ENCODE measurements at regions not wholly inside any gene's neighbourhood (a gene's known extent, or its start where the extent isn't known, plus 50 kb on each side); places are given as distances from the start of the nearest gene placed in this dataset.
A peak's percentile ranks its signal among the peaks of the same experiment; 100 is the strongest.

DNA sequence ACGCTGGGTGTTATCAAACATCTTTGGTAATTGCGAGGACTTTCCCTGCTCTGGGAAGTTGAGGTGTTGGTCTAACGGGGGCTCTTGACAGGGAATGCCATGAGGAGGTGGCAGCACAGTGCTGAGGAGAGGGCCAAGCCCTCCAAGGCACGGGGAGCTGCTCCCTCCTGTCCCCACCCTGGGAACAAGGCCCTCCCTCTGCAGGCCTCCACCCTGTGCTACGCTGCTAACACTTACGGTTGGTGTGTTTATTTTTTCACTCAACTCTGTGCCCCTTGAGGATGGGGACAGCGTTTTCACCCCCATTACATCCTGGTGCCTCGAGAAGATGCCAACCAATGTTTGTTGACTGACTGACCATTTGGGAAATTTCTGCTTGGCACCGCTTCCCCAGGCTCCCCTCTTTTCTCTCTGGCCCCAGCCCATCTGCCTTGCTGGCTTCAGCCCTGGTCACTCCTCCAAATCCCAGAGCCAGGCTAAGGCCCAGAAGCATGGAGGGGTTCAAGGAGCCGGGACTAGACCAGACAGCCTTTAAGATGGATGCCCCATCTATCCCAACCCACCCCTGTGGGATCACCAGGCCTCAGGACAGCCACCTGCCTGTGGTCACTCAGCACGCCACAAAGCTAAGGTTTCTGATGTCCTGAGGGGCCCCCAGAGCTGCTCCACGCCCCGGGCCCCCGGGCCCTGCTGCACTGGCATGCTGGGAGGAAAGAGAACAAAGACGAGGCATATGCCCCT lies 125.7 kb downstream of the BARX1 start:
- H3K4me3 ChIP-seq (ENCODE audit: low read depth, low read length): no peak overlapping the region
- DNase-seq (ENCODE audit: low read depth): no peak
- TF ChIP-seq, protein P1, sequence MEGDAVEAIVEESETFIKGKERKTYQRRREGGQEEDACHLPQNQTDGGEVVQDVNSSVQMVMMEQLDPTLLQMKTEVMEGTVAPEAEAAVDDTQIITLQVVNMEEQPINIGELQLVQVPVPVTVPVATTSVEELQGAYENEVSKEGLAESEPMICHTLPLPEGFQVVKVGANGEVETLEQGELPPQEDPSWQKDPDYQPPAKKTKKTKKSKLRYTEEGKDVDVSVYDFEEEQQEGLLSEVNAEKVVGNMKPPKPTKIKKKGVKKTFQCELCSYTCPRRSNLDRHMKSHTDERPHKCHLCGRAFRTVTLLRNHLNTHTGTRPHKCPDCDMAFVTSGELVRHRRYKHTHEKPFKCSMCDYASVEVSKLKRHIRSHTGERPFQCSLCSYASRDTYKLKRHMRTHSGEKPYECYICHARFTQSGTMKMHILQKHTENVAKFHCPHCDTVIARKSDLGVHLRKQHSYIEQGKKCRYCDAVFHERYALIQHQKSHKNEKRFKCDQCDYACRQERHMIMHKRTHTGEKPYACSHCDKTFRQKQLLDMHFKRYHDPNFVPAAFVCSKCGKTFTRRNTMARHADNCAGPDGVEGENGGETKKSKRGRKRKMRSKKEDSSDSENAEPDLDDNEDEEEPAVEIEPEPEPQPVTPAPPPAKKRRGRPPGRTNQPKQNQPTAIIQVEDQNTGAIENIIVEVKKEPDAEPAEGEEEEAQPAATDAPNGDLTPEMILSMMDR (IDR thresholded peaks at IDR 0.05; ENCODE audit: insufficient read depth, low read length): no peak

DNA sequence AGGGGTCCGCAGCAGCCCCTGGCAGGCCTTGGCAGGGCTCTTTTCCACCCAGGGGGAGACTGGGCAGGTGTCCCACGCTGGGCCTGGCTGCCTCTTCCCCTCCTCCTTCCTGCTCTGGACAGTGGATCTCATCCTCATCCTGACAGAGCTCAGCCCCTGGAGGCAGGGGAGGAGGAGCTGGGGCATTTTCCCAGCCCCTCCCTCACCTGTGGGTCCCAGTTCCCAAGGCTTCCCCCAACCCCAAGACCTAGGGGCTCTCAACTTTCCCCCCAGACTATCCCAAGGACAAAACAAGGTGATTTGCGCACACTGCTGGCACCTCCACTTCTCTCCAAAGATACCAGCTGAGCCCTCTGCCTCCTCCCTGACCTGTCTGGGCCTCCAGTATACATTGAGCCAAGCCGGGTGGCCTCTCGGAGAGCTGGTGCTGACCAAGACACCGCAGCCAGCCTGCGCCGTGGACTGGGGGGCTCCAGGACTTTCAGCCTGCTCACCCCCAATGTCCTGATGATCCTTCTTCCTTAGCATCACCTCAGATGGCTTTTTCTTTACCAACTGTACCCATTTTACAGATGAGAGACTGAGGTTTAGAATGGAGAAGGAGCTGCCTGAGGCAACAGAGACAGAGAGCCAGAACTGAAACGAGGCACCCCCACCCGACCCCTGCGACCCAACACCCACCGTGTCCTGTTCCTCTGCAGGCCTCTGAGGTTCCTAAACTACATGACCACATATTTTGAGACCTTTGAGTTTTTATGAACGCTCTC lies 126.6 kb downstream of the BARX1 start:
- TF ChIP-seq, protein P1 (IDR thresholded peaks at IDR 0.05; ENCODE audit: insufficient read depth, low read length): no peak
- H3K4me3 ChIP-seq (ENCODE audit: low read depth, low read length): no peak overlapping the region
- no peak for DNase-seq (ENCODE audit: low read depth)

DNA sequence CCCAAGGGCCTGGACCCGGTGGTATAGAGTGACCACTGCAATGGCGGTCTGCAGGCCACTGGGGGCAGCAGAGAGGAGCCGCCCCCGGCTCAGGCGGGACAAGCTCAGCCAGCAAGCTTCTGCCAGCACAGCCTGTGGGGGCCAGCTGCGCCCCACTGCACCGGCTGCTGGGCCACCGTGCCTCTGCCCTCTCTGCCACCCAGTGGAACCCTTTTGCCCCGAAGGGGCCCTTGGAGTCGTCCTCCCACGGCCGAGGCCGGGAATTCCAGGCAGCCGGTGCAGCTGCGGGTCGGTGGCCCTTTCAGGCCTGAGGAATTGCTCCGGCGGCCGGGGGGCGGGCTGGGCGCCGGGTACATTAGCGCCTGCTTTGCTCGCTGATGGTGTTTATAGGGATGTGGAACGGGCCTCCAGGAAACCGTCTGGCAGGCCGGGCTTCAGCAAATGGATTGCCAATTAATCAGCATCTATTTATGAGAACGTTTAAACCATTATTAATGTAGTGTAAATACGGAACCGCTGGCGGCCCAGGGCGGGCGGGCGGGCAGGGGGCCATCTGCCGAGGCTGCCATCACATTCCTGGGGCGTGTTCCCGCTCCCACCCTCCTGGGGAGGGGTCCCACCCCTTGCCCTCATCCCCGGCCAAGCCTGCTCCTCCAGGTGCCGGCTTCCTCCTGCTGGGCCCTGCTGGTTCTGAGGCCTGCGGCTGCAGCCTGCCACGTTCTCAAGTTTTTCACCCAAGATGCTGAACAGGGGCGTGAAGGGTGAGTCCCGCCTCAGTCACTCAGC lies 127.4 kb downstream of the BARX1 start:
- no peak overlapping the region for H3K4me3 ChIP-seq (ENCODE audit: low read depth, low read length)
- TF ChIP-seq, protein P1 (IDR thresholded peaks at IDR 0.05; ENCODE audit: insufficient read depth, low read length): peak; percentile 86
- peak; percentile 29 for DNase-seq (ENCODE audit: low read depth)

DNA sequence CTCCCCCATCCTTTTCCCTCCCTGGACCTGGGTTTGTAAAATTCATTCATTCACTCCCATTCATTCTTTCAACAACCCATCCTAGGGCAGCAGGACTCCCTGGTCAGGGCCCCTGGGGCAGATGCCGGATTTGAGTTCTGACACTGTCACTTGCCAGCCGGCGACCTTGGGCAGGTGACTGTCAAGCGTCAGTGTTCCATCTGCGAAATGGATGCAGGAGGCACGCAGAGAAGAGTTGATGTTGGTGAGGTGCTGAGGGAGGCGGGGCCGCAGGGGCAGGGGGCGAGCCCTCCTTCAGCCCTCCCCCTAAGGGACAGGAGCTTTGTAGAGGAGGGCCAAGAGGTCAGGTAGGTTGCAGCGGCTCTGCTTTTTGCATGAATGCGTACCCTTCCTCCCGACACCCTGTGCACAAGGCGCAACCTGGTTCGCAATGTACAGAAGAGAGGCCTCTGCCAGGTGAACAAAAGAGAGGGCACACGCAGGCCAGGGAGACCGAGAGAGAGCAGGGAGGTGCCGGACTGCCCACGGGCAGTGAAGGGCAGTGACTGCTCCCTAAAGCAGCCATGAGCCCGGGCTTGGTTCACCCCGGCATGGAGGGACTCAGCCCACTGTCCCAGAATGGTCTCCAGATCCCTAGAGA lies 128.1 kb downstream of the BARX1 start:
- H3K4me3 ChIP-seq (ENCODE audit: low read depth, low read length): no peak overlapping the region
- no peak for DNase-seq (ENCODE audit: low read depth)
- TF ChIP-seq, protein P1 (IDR thresholded peaks at IDR 0.05; ENCODE audit: insufficient read depth, low read length): no peak

DNA sequence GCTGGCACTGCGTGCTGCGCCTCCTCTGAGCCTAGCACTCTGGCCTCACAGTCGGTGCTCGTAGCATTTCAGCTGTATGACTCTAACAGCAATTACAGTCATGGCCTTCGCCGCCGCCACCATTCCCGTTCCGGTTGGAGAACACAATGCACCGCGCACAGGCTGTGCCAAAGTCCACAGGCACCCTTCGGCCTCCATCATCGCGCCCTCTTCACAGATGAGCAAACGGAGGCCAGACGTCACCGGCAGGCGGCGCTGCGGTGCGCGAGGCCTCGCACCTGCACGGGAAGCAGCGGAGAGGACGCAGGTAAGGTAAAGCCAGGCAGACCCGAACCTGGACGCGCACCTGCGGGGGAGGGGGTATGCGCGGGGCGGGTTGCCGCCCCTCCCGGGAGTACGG lies 128.9 kb downstream of the BARX1 start:
- H3K4me3 ChIP-seq (ENCODE audit: low read depth, low read length): no peak overlapping the region
- TF ChIP-seq, protein P1 (IDR thresholded peaks at IDR 0.05; ENCODE audit: insufficient read depth, low read length): no peak
- DNase-seq (ENCODE audit: low read depth): no peak

DNA sequence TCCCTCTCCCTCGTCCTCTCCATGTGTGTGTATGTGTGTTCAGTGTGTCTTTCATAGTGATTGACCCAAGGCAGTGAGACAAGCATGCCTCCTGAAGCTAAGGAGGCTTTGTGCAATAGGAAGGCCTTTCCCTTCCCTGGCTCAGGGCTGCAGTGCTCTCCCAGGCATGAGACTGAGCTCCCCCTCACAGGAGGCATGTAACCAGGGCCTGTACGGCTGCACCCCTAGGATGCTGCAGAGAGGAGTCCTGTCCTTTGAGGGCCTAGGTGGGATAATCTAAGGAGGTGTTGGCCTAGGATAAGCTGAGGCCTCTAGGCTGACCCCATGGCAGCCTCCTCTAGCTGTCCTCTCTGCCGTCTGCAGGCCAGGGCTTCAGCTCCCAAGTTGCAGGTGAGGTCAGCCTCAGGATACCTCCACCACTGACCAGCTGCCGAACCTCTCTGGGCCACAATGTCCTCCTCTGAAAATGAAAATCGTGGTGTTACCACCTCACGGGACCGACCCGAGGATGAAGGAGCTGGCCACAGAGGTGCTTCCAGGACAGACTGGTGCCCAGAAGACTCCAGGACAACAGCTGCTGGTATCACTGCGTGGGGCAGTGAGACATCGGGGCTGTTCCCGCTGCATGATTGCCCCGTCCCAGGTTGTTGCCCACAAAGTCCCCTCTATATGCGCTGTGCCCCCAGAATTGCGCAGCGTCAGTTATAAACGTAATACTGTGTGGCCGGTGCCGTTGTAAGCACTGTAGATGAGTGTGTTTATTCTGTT lies 129.6 kb downstream of the BARX1 start:
- DNase-seq (ENCODE audit: low read depth): no peak
- TF ChIP-seq, protein P1 (IDR thresholded peaks at IDR 0.05; ENCODE audit: insufficient read depth, low read length): no peak
- H3K4me3 ChIP-seq (ENCODE audit: low read depth, low read length): no peak overlapping the region
